Motor neuron (in vitro differentiated cells): ENCODE measurements at regions not wholly inside any gene's neighbourhood (a gene's known extent, or its start where the extent isn't known, plus 50 kb on each side); places are given as distances from the start of the nearest gene placed in this dataset.

Experiments used
- ATAC-seq, 8 experiments: fragments of 200-7000 bp; cut with Tn5 transposase; replicated peaks in 6 of 8; 2 replicates each; pipeline ENCODE4 v1.8.0; 2021; ENCODE audit warnings: mild to moderate bottlenecking in 8 of 8, moderate library complexity in 8 of 8
- H3K27ac ChIP-seq, 2 donors: fragments of 250-450 bp; sonication (Bioruptor Pico); 2 replicates each; pipeline ENCODE4 v1.9.0; 2021; ENCODE audit warnings: antibody characterized with exemption in 2 of 2, mild to moderate bottlenecking in 2 of 2, moderate library complexity in 1 of 2
- H3K4me1 ChIP-seq, 2 donors: fragments of 250-450 bp; sonication (Bioruptor Pico); replicated peaks in 1 of 2; 2 replicates each; pipeline ENCODE4 v1.6.1; 2021; ENCODE audit warnings: antibody characterized with exemption in 2 of 2, mild to moderate bottlenecking in 2 of 2, moderate library complexity in 1 of 2
- H3K4me3 ChIP-seq, 5 donors: fragments of 250-450 bp; sonication (Bioruptor Pico); 2 replicates each; pipeline ENCODE4 v1.9.0; 2021; ENCODE audit warnings: antibody characterized with exemption in 5 of 5, mild to moderate bottlenecking in 5 of 5, moderate library complexity in 4 of 5
- WGBS, 10 experiments: fragments of 450-650 bp; shearing (Covaris generic); methylation state at CpG; one replicate each; pipeline ENCODE4 v1.0.0; 2022; 5-methylcytosine and 5-hydroxymethylcytosine counted together
- in situ Hi-C, 9 experiments: fragments of 400-800 bp; cut with MboI; loops; one replicate each; pipeline ENCODE4 v1.15.0; 2021; ENCODE audit warnings: low sequenced_read_pairs in 9 of 9, low pct_unique_long_range_greater_than_20kb in 2 of 9; ENCODE audit not compliant: unreplicated experiment in 9 of 9

- H3K4me1 ChIP-seq: peaks cover 3 to 7% of the 10 kb centered on the region in 2 donors
- ATAC-seq: no peak
- WGBS, 10 experiments: 9 to 94% (median 65%) methylated on average over 1 to 4 of the region's 4 CpGs; no CpG with 5 or more reads in 2 of the 10 experiments
- H3K4me3 ChIP-seq: no peak overlapping the region
- no peak overlapping the region for H3K27ac ChIP-seq
- in situ Hi-C loops: no loop called here
These were observed 187.9 kb upstream of the LYSMD4 start for GRCh38 chr15:99921101-99921500.

- Histone ChIP-seq H3K4me1 (peaks cover 3 to 7% of the 10 kb centered on the region in 2 donors), H3K4me3 (no peak overlapping the region), H3K27ac (no peak overlapping the region)
- in situ Hi-C loops: no loop called here
- 50 to 100% (median 60%) methylated on average over 1 to 2 of the region's 9 CpGs; no CpG with 5 or more reads in 6 of the 10 experiments for WGBS, 10 experiments
- ATAC-seq: no peak
These were observed 184.8 kb upstream of the LYSMD4 start for GRCh38 chr15:99918072-99918471.

GRCh38 chr15:99917252-99917651 lies 184.0 kb upstream of the LYSMD4 start:
- in situ Hi-C loops: no loop called here

GRCh38 chr15:99916668-99917223 lies 183.5 kb upstream of the LYSMD4 start:
- H3K27ac ChIP-seq: no peak overlapping the region
- in situ Hi-C loops: no loop called here
- WGBS, 10 experiments: 17 to 80% (median 49%) methylated on average over 2 to 9 of the region's 10 CpGs; no CpG with 5 or more reads in 4 of the 10 experiments
- H3K4me1 ChIP-seq: peaks cover 3 to 7% of the 10 kb centered on the region in 2 donors
- peak in 2 of 8 experiments; percentile 26 to 36 for ATAC-seq
- H3K4me3 ChIP-seq: no peak overlapping the region

More at GRCh38 chr15:99917252-99917651, 184.0 kb upstream of the LYSMD4 start:
- Histone ChIP-seq H3K27ac (no peak overlapping the region), H3K4me3 (no peak overlapping the region), H3K4me1 (peaks cover 3 to 7% of the 10 kb centered on the region in 2 donors)
- WGBS, 10 experiments: 53 to 90% (median 68%) methylated on average over 1 to 3 of the region's 6 CpGs; no CpG with 5 or more reads in 6 of the 10 experiments
- ATAC-seq: peak in 2 of 8 experiments; percentile 29 to 42

- WGBS, 10 experiments: 0 to 100% (median 79%) methylated on average over 1 to 3 of the region's 3 CpGs; no CpG with 5 or more reads in 1 of the 10 experiments
- Histone ChIP-seq H3K4me3 (no peak overlapping the region), H3K4me1 (peaks cover 3 to 7% of the 10 kb centered on the region in 2 donors), H3K27ac (no peak overlapping the region)
- in situ Hi-C loops: no loop called here
- no peak for ATAC-seq
These were observed 181.5 kb upstream of the LYSMD4 start for GRCh38 chr15:99914723-99915122.

GRCh38 chr15:99911816-99912215 lies 178.6 kb upstream of the LYSMD4 start:
- Histone ChIP-seq H3K27ac (no peak overlapping the region), H3K4me3 (no peak overlapping the region), H3K4me1 (peaks cover 0 to 4% of the 10 kb centered on the region in 2 donors)
- no peak for ATAC-seq
- 0 to 100% (median 83%) methylated on average over 1 to 5 of the region's 5 CpGs; no CpG with 5 or more reads in 1 of the 10 experiments for WGBS, 10 experiments
- in situ Hi-C loops: no loop called here

GRCh38 chr15:99909592-99910295 lies 176.5 kb upstream of the LYSMD4 start:
- Histone ChIP-seq H3K4me3 (no peak overlapping the region), H3K27ac (no peak overlapping the region), H3K4me1 (no peaks in the 10 kb centered on the region)
- in situ Hi-C loops: no loop called here
- ATAC-seq: peak in 3 of 8 experiments; percentile 39 to 69 (median 67)
- WGBS, 10 experiments: 0 to 40% (median 23%) methylated on average over 1 to 5 of the region's 13 CpGs; no CpG with 5 or more reads in 4 of the 10 experiments

- in situ Hi-C loops: no loop called here
- Histone ChIP-seq H3K4me3 (no peak overlapping the region), H3K4me1 (no peaks in the 10 kb centered on the region), H3K27ac (no peak overlapping the region)
- ATAC-seq: no peak
- 44 to 93% (median 62%) methylated on average over 2 to 3 of the region's 3 CpGs; no CpG with 5 or more reads in 6 of the 10 experiments for WGBS, 10 experiments
These were observed 174.5 kb upstream of the LYSMD4 start for GRCh38 chr15:99907698-99908097.

- no peak overlapping the region for H3K27ac ChIP-seq
- in situ Hi-C loops: no loop called here
- H3K4me1 ChIP-seq: no peaks in the 10 kb centered on the region
- no peak for ATAC-seq
- 38 to 100% (median 74%) methylated on average over 2 to 4 of the region's 4 CpGs; no CpG with 5 or more reads in 2 of the 10 experiments for WGBS, 10 experiments
- no peak overlapping the region for H3K4me3 ChIP-seq
These were observed 173.6 kb upstream of the LYSMD4 start for GRCh38 chr15:99906793-99907192.

GRCh38 chr15:99906311-99906710 lies 173.1 kb upstream of the LYSMD4 start:
- no peak for ATAC-seq
- no peak overlapping the region for H3K27ac ChIP-seq
- 28 to 78% (median 58%) methylated on average over 2 to 5 of the region's 5 CpGs for WGBS, 10 experiments
- H3K4me3 ChIP-seq: no peak overlapping the region
- no peaks in the 10 kb centered on the region for H3K4me1 ChIP-seq
- in situ Hi-C loops: no loop called here

- in situ Hi-C loops: no loop called here
- Histone ChIP-seq H3K4me1 (no peaks in the 10 kb centered on the region), H3K27ac (no peak overlapping the region), H3K4me3 (no peak overlapping the region)
- ATAC-seq: peak in 4 of 8 experiments; percentile 28 to 87 (median 62)
- 0 to 91% (median 20%) methylated on average over 1 of the region's 1 CpG; no CpG with 5 or more reads in 3 of the 10 experiments for whole genome bisulfite sequencing, 10 experiments
These were observed 169.2 kb upstream of the LYSMD4 start for GRCh38 chr15:99902248-99902928.

- in situ Hi-C loops: no loop called here
- no peak for ATAC-seq
- no peak overlapping the region for H3K27ac ChIP-seq
- H3K4me3 ChIP-seq: no peak overlapping the region
- WGBS, 10 experiments: 30 to 100% (median 89%) methylated on average over 1 to 4 of the region's 4 CpGs
- H3K4me1 ChIP-seq: no peaks in the 10 kb centered on the region
These were observed 162.7 kb upstream of the LYSMD4 start for GRCh38 chr15:99895956-99896311.

- no peak for ATAC-seq
- no peak overlapping the region for H3K4me3 ChIP-seq
These were observed 162.1 kb upstream of the LYSMD4 start for GRCh38 chr15:99895189-99895955.

More at GRCh38 chr15:99895189-99895955, 162.1 kb upstream of the LYSMD4 start:
- no peaks in the 10 kb centered on the region for H3K4me1 ChIP-seq
- in situ Hi-C loops: no loop called here
- 67 to 100% (median 85%) methylated on average over 1 to 4 of the region's 4 CpGs for WGBS, 10 experiments
- no peak overlapping the region for H3K27ac ChIP-seq
